Thyroid gland (tissue), 4 donors: ENCODE measurements at regions not wholly inside any gene's neighbourhood (a gene's known extent, or its start where the extent isn't known, plus 50 kb on each side); places are given as distances from the start of the nearest gene placed in this dataset.

Source experiments
- POLR2A ChIP-seq, 2 donors: fragments of 450-650 bp; IDR thresholded peaks; one replicate each; pipeline ENCODE4 v1.6.1; 2017; ENCODE audit warnings: antibody characterized with exemption in 2 of 2, mild to moderate bottlenecking in 2 of 2, moderate library complexity in 1 of 2
- TF ChIP-seq, protein P1 (sequence below), 6 experiments: fragments of 200-600 bp in 3 of 6; fragments of 450-650 bp in 3 of 6; sonication (generic) in 3 of 6; IDR thresholded peaks; one replicate each; pipeline ENCODE4 v1.5.1; 2016 to 2019; ENCODE audit warnings: antibody characterized with exemption in 6 of 6, mild to moderate bottlenecking in 2 of 6, inconsistent platforms in 1 of 6, moderate library complexity in 1 of 6

- TF ChIP-seq, protein P1, sequence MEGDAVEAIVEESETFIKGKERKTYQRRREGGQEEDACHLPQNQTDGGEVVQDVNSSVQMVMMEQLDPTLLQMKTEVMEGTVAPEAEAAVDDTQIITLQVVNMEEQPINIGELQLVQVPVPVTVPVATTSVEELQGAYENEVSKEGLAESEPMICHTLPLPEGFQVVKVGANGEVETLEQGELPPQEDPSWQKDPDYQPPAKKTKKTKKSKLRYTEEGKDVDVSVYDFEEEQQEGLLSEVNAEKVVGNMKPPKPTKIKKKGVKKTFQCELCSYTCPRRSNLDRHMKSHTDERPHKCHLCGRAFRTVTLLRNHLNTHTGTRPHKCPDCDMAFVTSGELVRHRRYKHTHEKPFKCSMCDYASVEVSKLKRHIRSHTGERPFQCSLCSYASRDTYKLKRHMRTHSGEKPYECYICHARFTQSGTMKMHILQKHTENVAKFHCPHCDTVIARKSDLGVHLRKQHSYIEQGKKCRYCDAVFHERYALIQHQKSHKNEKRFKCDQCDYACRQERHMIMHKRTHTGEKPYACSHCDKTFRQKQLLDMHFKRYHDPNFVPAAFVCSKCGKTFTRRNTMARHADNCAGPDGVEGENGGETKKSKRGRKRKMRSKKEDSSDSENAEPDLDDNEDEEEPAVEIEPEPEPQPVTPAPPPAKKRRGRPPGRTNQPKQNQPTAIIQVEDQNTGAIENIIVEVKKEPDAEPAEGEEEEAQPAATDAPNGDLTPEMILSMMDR (IDR thresholded peaks at IDR 0.05) = no peak
- no peak for TF ChIP-seq POLR2A (IDR thresholded peaks at IDR 0.05)
Observed at GRCh38 chr11:127564810-127565209, 564.2 kb upstream of the KIRREL3 start.
